ENCODE measurements at regions not wholly inside any gene's neighbourhood (a gene's known extent, or its start where the extent isn't known, plus 50 kb on each side); places are given as distances from the start of the nearest gene placed in this dataset.

DNA sequence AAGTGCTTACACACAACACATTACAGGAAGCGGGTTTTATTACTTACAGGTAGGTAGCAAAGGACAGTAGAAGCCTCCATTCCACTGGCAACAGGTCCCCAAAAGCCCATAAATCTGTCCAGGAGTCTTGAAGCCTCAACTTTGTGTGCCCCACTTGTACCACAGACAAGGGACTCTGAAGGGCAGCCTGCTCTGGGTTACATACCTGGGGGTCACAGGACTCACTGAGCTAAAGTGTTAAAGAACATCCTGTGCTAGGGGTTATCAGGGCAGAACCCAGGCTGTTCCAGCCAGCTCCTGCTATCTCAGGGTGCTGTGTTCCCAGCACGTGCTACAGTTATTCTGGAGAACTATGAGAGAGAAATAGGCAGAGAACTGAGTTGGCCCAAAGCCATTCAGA lies 230.9 kb upstream of the SLC10A2 start:
- TF ChIP-seq, protein P1, sequence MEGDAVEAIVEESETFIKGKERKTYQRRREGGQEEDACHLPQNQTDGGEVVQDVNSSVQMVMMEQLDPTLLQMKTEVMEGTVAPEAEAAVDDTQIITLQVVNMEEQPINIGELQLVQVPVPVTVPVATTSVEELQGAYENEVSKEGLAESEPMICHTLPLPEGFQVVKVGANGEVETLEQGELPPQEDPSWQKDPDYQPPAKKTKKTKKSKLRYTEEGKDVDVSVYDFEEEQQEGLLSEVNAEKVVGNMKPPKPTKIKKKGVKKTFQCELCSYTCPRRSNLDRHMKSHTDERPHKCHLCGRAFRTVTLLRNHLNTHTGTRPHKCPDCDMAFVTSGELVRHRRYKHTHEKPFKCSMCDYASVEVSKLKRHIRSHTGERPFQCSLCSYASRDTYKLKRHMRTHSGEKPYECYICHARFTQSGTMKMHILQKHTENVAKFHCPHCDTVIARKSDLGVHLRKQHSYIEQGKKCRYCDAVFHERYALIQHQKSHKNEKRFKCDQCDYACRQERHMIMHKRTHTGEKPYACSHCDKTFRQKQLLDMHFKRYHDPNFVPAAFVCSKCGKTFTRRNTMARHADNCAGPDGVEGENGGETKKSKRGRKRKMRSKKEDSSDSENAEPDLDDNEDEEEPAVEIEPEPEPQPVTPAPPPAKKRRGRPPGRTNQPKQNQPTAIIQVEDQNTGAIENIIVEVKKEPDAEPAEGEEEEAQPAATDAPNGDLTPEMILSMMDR (IDR thresholded peaks at IDR 0.05), result no peak
- no peak for TF ChIP-seq POLR2A (IDR thresholded peaks at IDR 0.05)
